Activated B cell treated with CpG ODN at 0.5 μM for 24 hours (primary cell): ENCODE measurements at regions not wholly inside any gene's neighbourhood (a gene's known extent, or its start where the extent isn't known, plus 50 kb on each side); places are given as distances from the start of the nearest gene placed in this dataset.

Experiments used
- ATAC-seq: fragments of 200-7000 bp; cut with Tn5 transposase; one replicate; pipeline ENCODE4 v1.10.0; 2021; ENCODE audit warnings: low read depth, mild to moderate bottlenecking, moderate library complexity
- CTCF ChIA-PET: fragments of 350-600 bp; sonication (Branson Sonifier 250); formaldehyde crosslinking; loops from one replicate; lab custom pipeline; 2021; ENCODE audit warnings: antibody characterized with exemption; lab: Charles Lee
- POLR2A ChIA-PET: fragments of 350-600 bp; sonication (Branson Sonifier 250); formaldehyde crosslinking; loops from one replicate; lab custom pipeline; 2021; ENCODE audit warnings: antibody characterized with exemption; lab: Charles Lee
- DNase-seq: peaks from one replicate; pipeline ENCODE4 v3.0.0; 2022
- H3K27ac Mint-ChIP-seq: one replicate; pipeline ENCODE4 v1.8.0; 2020; ENCODE audit warnings: mixed read lengths
- H3K27me3 Mint-ChIP-seq: one replicate; pipeline ENCODE4 v1.8.0; 2021; ENCODE audit warnings: mixed read lengths
- H3K36me3 Mint-ChIP-seq: one replicate; pipeline ENCODE4 v1.8.0; 2021; ENCODE audit warnings: low read depth, mixed read lengths
- H3K4me1 Mint-ChIP-seq: one replicate; pipeline ENCODE4 v1.8.0; 2021; ENCODE audit warnings: mixed read lengths
- H3K4me3 Mint-ChIP-seq: one replicate; pipeline ENCODE4 v1.8.0; 2020; ENCODE audit warnings: mild to moderate bottlenecking, mixed read lengths
- H3K9me3 Mint-ChIP-seq: one replicate; pipeline ENCODE4 v1.8.0; 2020; ENCODE audit warnings: mixed read lengths
- intact Hi-C: fragments of 100-400 bp; cut with micrococcal nuclease; formaldehyde crosslinking; loops from one replicate; pipeline ENCODE4 v1.15.1; 2024
- TF ChIP-seq, protein P1 (sequence below): fragments of 200-600 bp; IDR thresholded peaks from one replicate; pipeline ENCODE4 v1.8.0; 2022; ENCODE audit warnings: antibody characterized with exemption, mild to moderate bottlenecking

DNA sequence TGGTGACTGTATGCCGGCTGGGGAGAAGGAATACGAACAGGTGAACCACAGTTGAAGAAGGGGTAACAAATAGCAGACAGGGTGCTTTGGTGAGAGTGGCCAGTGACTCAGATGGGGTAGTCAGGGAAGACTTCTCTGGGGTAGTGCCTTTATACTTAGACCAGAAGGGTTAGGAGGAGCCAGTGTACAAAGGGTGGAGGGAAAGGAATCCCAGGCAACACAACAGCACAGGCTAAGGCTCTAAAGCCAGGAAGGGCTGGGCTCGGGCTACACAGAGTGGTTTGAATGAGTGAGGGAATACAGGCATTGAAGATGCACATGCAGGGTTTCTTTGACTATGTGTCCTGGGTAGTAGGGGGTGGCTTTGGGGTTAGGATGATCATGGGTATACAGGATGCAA is 70.6 kb upstream of the CXCL14 start:
- Mint-ChIP-seq H3K9me3 (no peaks in the 10 kb centered on the region), H3K4me3 (no peak overlapping the region), H3K27me3 (no peaks in the 10 kb centered on the region), H3K27ac (no peak overlapping the region), H3K36me3 (no peaks in the 10 kb centered on the region), H3K4me1 (no peaks in the 10 kb centered on the region)
- ATAC-seq (no peak), DNase-seq (no peak)
- POLR2A ChIA-PET = no interaction called here
- intact Hi-C loops = no loop called here
- CTCF ChIA-PET = no interaction called here
- TF ChIP-seq, protein P1, sequence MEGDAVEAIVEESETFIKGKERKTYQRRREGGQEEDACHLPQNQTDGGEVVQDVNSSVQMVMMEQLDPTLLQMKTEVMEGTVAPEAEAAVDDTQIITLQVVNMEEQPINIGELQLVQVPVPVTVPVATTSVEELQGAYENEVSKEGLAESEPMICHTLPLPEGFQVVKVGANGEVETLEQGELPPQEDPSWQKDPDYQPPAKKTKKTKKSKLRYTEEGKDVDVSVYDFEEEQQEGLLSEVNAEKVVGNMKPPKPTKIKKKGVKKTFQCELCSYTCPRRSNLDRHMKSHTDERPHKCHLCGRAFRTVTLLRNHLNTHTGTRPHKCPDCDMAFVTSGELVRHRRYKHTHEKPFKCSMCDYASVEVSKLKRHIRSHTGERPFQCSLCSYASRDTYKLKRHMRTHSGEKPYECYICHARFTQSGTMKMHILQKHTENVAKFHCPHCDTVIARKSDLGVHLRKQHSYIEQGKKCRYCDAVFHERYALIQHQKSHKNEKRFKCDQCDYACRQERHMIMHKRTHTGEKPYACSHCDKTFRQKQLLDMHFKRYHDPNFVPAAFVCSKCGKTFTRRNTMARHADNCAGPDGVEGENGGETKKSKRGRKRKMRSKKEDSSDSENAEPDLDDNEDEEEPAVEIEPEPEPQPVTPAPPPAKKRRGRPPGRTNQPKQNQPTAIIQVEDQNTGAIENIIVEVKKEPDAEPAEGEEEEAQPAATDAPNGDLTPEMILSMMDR = no peak

DNA sequence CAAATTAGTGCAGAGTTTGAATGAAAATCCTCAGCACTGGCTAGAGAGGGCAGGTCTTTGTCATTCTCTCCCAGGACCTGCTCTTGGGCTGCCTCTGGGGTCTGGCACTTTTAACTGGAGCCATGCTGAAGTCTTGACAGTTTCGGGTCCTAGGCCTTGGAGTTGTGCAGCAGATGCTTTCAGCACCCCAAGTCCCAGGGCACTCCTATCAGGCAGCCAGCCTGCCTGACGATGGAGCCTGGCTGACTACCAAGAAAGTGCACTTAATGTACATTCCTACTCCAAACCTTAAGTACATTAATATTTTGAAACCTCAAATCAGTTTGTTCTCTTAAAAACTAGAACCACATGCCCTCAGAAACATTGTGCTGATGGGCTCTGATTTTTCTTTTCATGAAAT is 69.3 kb upstream of the CXCL14 start:
- H3K4me1 Mint-ChIP-seq = no peaks in the 10 kb centered on the region
- TF ChIP-seq, protein P1 = no peak
- ChIA-PET POLR2A (no interaction called here), CTCF (no interaction called here)
- intact Hi-C loops = no loop called here
- H3K27me3 Mint-ChIP-seq = no peaks in the 10 kb centered on the region
- no peaks in the 10 kb centered on the region for H3K9me3 Mint-ChIP-seq
- DNase-seq = no peak
- no peak for ATAC-seq
- H3K27ac Mint-ChIP-seq = no peak overlapping the region
- no peak overlapping the region for H3K4me3 Mint-ChIP-seq
- no peaks in the 10 kb centered on the region for H3K36me3 Mint-ChIP-seq

DNA sequence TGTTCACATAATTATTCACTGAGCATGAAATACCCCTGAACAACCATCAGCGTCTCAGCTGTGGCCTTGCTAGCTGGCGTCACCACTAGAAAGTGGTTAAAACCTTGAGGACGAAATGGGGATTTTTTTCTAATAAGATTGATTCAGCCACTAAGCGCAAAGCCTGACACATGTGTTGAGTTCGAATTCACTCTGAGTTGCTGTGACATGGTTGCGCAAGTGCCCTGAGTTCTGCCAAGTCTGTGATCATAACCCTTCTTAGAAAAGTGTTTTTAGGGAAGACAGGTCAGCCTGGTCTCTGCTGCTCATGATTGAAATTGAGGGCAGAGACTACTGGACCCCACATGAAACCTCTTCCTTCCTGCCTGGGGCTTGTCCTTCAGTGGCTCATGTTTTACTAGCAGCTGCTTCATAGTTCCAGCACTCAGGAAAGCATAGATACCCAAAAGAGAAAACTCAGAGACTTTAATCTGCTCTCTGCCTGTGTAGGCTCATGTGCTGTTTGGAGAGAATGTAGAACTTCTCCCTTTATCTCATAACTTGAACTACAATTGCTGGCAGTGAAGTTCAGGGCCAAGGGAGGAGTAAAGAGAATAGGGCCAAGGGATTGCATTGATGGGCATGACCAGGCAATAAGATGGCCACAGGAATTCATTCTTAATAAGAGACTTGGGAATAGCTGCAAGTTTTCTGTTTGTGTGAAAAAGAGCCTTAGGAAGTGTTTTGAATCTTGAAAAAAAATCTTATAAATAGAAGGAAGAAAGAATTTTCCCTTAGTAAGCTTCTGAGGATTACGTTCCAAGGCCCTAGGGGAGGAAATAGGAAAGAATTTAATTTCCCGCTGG is 66.8 kb upstream of the CXCL14 start:
- H3K27me3 Mint-ChIP-seq = peaks cover 2% of the 10 kb centered on the region
- TF ChIP-seq, protein P1 = no peak
- intact Hi-C loops = no loop called here
- ChIA-PET CTCF (no interaction called here), POLR2A (no interaction called here)
- H3K4me1 Mint-ChIP-seq = no peaks in the 10 kb centered on the region
- H3K27ac Mint-ChIP-seq = no peak overlapping the region
- no peak overlapping the region for H3K4me3 Mint-ChIP-seq
- no peaks in the 10 kb centered on the region for H3K36me3 Mint-ChIP-seq
- DNase-seq (no peak), ATAC-seq (no peak)
- H3K9me3 Mint-ChIP-seq = no peaks in the 10 kb centered on the region

DNA sequence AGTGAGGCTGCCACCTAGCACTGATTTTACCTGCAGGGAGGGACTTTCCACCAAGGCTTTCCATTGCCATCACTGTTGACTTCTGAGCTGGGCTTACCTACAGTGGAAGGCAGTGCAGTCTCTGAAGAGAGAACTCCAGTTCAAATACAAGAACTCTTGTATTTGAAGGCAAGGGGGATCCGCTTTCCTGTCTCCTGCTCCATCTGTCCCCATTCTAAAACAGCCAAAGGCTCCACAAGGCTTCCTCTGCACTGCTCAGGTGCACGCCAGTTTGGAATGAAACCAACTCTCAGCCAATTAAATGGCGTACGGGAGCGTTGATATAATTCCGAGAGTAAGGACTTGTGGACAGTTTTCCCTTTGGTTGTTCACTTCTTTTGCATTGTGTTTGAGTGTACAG is 66.0 kb upstream of the CXCL14 start:
- Mint-ChIP-seq H3K9me3 (no peaks in the 10 kb centered on the region), H3K4me1 (no peaks in the 10 kb centered on the region), H3K4me3 (no peak overlapping the region), H3K27ac (no peak overlapping the region), H3K36me3 (no peaks in the 10 kb centered on the region), H3K27me3 (peaks cover 2% of the 10 kb centered on the region)
- DNase-seq (no peak), ATAC-seq (no peak)
- intact Hi-C loops = no loop called here
- POLR2A ChIA-PET = no interaction called here
- CTCF ChIA-PET = no interaction called here
- TF ChIP-seq, protein P1 = no peak

DNA sequence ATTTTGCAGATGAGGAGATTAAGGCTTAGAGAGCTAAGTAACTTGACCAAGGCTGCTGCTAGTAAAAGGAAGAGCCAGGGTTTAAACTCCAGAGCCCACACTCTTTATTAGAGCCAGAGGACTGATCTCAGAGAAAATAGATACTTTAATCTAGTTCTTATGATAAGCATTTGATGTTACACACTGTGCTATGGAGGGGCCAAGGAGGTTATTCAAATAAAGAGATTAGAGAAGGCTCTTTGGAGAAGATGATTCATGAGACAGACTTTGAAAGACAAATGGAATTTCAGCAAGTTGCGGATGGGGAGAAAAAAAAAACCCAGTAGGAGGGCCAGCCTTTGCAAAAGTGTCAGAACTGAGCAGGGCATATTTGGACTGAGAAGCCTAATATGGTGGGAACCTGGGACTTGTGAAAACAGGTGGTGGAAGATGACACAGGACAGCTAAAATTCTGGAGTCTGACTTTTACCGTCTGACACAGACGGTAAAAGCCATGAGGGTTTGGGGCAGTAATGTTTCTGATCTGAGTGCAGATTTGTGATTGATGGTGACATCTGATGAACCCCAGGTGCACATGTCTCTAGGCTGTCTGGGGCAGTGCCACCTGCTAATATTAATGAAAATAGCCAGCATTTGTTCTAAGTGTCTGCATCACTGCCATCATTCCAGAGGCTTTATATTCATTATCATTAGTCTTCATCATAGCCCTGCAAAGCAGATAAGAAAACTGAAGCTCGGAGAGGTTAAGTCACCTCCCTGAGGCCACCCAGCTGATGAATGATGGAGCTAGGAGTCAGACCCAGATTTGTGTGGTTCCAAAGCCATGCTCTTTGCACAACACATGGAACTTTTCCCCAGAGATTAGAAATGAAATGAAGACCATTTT is 65.3 kb upstream of the CXCL14 start:
- intact Hi-C loops = no loop called here
- POLR2A ChIA-PET = no interaction called here
- CTCF ChIA-PET = no interaction called here
- H3K4me1 Mint-ChIP-seq = no peaks in the 10 kb centered on the region
- H3K27me3 Mint-ChIP-seq = peaks cover 2% of the 10 kb centered on the region
- no peak for ATAC-seq
- no peaks in the 10 kb centered on the region for H3K36me3 Mint-ChIP-seq
- no peaks in the 10 kb centered on the region for H3K9me3 Mint-ChIP-seq
- no peak overlapping the region for H3K4me3 Mint-ChIP-seq
- no peak for DNase-seq
- TF ChIP-seq, protein P1 = no peak
- no peak overlapping the region for H3K27ac Mint-ChIP-seq
